H1 (cell line): ENCODE measurements at regions not wholly inside any gene's neighbourhood (a gene's known extent, or its start where the extent isn't known, plus 50 kb on each side); places are given as distances from the start of the nearest gene placed in this dataset.

ENCODE experiments used
- CBX8 ChIP-seq: fragments of 300-800, 300-1000 bp; sonication (generic); IDR thresholded peaks from 2 replicates; pipeline ENCODE4 v1.7.1; 2016; ENCODE audit warnings: low read depth, low read length, borderline replicate concordance
- CHD2 ChIP-seq: IDR thresholded peaks from 2 replicates; pipeline ENCODE4 v1.6.1; 2012; ENCODE audit warnings: low read length, improper control_type of control experiment
- CHD7 ChIP-seq: fragments of 300-600 bp; sonication (generic); IDR thresholded peaks from 2 replicates; pipeline ENCODE4 v1.7.1; 2012; ENCODE audit warnings: low read length, moderate library complexity, mild to moderate bottlenecking, inconsistent platforms; ENCODE audit not compliant: insufficient replicate concordance

DNA sequence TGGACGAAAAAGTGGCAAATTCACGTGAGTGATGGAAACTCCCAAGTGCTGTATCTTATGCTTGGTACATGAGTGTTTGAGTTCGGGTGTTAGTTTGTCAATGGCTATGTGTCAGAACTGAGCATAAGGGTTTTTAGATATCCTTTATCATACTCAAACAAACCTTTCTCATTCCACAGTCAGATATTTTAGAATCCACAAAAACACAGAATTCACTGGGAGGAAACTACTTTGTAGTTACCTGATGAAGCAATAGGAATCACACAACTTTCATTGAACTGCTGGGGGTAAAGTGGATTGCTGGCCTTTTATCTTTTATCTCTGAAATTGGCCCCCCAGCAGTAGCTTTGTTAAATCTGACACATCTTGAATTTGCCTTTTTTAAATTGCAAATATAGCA lies 64.0 kb downstream of the DKK1 start (continued):
- TF ChIP-seq CHD7 (no peak), CHD2 (no peak), CBX8 (no peak)
